HG03064 (cell line): ENCODE measurements at regions not wholly inside any gene's neighbourhood (a gene's known extent, or its start where the extent isn't known, plus 50 kb on each side); places are given as distances from the start of the nearest gene placed in this dataset.
"Not testable (repeated sequence)": the region's sequence is repeated elsewhere in the genome, so short reads cannot be mapped to it uniquely, and the experiment has no call there.

Experiments
- ATAC-seq: cut with Tn5 transposase; IDR thresholded peaks from one replicate; pipeline ENCODE4 v1.9.1; 2021; ENCODE audit warnings: low read depth; ENCODE audit not compliant: unreplicated experiment

GRCh38 chrX:121405826-121406225, 358.4 kb downstream of the GLUD2 start:
- no peak for ATAC-seq

DNA sequence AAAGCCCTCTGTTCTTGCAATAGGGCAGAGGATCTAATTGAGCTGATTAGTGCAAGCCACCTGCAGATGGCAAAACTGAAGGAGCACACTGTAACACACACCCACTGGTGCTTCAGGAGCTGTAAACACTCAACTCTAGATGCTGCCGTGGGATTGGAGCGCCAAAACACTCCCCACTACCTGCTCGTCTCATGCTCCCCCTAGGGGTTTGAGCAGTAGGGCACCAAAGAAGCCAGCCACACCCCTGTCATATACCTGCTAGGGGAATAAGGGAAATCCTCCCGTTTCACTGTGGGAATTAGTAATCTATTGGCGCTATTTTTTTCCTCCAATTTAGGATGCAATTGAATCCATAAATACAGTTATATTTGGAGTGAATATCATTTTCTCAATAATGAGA, 360.2 kb downstream of the GLUD2 start:
- ATAC-seq: no peak

- ATAC-seq: not testable (repeated sequence)
These were observed 384.1 kb downstream of the GLUD2 start for GRCh38 chrX:121431514-121431913.

DNA sequence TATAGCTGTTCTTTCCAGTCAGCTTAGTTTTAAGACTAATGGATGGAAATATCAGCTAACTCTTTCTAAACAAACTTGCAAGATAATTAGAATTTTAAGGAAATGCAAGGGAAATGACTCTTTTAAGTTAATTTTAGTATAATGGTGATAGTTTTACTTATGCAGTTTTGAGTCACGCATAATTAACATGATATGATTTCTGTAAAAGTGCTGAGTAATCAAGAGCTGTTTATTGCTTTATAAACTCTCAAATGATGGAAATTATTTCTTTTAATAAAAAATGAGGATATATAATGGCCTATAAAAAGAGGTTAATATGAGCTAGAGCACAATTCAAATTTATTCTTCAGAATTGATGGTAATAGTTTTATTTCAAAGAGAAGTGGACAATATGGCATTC, 385.9 kb downstream of the GLUD2 start:
- ATAC-seq: no peak

DNA sequence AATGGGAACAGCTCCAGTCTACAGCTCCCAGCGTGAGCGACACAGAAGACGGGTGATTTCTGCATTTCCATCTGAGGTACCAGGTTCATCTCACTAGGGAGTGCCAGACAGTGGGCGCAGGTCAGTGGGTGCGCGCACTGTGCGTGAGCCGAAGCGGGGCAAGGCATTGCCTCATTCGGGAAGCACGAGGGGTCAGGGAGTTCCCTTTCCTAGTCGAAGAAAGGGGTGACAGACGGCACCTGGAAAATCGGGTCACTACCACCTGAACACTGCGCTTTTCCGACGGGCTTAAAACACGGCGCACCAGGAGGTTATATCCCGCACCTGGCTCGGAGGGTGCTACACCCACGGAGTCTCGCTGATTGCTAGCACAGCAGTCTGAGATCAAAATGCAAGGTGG, 390.3 kb downstream of the GLUD2 start:
- not testable (repeated sequence) for ATAC-seq

GRCh38 chrX:121455890-121456289, 408.5 kb downstream of the GLUD2 start:
- ATAC-seq: peak; percentile 42

DNA sequence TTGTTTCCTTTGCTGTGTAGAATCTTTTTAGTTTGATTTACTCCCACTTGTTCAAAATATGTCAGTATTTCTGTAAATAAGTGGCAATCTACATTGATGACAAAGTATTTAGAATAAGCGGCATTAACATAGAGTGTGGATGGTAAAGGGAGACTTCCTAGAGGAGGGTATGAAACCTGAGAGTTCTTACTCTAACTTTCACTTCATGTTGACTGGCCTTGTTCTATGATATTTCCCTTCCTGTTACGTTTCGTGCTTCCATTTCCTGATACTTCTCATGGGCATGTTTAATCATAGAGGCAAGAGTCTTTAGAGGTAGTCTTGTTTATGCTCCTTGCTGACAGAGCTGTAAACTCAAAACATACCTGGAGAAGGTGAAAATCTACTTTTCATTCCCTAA, 408.9 kb downstream of the GLUD2 start:
- peak; percentile 89 for ATAC-seq

GRCh38 chrX:121457096-121457495, 409.7 kb downstream of the GLUD2 start:
- no peak for ATAC-seq

DNA sequence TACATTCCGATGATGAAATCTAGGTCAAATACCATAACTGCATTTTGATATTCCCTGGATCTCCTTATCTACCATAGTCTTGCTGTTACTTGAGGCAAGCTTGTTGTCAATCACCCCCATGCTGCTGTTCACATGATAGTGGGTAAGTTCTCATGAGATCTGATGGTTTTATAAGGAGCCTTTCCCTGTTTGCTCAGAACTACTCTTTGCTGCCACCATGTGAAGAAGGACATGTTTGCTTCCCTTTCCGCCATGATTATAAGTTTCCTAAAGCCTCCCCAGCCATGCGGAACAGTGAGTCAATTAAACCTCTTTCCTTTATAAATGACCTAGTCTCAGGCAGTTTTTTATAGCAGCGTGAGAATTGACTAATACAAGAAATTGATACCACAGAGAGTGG, 432.0 kb downstream of the GLUD2 start:
- no peak for ATAC-seq

- ATAC-seq: no peak
These were observed 449.6 kb downstream of the GLUD2 start for GRCh38 chrX:121496966-121497365.

DNA sequence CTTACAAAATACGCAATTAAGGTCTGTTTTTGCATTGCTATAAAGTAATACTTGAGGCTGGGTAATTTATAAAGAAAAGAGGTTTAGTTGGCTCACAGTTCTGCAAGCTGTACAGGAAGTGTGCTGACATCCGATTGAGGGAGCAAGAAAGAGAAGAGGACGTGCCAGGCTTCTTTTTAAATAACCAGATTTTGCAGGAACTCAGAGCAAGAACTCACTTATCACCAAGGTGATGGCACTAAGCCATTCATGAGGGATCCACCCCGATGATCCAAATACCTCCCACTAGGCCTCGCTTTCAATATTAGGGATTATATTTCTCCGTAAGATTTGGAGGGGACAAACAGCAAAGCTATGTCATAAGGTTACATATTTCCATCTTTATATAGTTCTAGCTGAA, 456.7 kb downstream of the GLUD2 start:
- ATAC-seq: no peak

DNA sequence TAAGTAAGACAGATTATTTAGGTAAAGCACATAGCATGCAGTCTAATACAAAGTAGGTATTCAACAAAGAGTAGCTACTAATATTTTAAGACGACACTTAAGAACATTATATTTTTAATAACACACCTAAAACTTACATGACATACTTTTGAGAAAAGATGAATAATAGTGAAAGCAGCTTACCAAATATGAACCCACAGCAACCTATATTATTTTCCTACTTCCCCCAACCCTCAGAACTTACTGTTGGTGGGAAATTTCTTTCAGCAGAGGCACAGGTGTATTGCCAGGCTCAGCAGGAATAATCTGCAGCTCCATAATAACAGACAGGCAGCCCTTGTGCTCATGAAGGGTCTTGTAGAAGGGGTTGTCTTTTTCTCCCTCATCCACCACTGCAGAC, 498.9 kb downstream of the GLUD2 start:
- ATAC-seq: no peak

DNA sequence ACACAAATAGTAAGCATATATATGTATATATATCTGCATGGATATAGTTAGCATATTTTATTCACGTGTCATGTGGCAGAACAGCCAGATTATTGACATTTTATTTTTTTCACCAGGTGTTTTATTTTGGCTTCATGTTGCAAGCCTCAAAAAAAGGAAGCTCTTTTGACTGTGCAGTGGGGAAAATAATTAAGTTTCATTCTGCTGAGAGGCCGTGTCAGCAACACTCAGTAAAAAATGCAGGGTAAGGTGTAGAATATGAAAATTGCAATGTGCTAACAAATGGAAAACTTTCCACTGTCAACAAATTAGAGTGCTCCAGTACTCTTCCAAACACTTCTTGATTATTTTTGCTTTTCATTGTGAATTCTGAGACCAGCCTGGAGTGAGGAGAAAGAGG, 511.5 kb downstream of the GLUD2 start:
- no peak for ATAC-seq

DNA sequence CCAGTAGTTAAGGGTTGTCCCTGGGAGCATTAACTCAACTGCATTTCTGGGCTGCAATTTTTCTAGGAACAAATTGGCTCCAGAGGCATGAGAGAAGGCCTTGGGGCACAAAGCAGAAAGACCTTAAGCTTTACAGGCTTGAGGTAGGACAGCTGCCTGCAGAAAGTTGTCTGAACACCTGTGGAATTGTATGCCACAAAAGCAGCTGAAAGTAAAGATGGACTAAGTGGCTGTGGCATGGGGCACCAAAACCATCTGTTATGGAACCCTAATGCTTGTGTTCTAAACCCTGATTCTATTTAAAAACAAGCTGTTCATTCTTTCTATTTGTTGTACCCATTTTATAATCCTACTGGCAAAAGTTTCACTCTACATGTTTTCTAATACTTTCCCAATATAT, 515.2 kb downstream of the GLUD2 start:
- no peak for ATAC-seq

DNA sequence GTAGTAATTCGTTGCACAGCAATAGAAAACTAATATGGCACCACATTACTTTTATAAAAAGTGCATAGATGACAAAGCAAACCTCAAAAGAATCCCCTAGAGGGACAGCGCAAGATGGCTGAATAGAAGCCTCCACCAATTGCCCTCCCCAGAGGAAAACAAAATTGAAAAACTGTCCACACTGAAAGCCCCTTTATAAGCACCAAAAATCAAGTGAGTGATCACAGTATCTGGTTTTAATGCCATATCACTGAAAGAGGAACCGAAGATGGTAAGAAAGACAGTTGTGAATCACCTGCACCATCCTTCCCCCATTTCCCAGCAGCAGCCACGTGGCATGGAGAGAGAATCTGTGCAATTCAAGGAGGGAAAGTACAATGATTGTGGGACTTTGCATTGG, 522.2 kb downstream of the GLUD2 start:
- ATAC-seq: no peak

- no peak for ATAC-seq
These were observed 522.8 kb downstream of the GLUD2 start for GRCh38 chrX:121570072-121570841.

GRCh38 chrX:121571333-121571732, 523.9 kb downstream of the GLUD2 start:
- no peak for ATAC-seq

GRCh38 chrX:121574384-121574783, 527.0 kb downstream of the GLUD2 start:
- ATAC-seq: not testable (repeated sequence)

DNA sequence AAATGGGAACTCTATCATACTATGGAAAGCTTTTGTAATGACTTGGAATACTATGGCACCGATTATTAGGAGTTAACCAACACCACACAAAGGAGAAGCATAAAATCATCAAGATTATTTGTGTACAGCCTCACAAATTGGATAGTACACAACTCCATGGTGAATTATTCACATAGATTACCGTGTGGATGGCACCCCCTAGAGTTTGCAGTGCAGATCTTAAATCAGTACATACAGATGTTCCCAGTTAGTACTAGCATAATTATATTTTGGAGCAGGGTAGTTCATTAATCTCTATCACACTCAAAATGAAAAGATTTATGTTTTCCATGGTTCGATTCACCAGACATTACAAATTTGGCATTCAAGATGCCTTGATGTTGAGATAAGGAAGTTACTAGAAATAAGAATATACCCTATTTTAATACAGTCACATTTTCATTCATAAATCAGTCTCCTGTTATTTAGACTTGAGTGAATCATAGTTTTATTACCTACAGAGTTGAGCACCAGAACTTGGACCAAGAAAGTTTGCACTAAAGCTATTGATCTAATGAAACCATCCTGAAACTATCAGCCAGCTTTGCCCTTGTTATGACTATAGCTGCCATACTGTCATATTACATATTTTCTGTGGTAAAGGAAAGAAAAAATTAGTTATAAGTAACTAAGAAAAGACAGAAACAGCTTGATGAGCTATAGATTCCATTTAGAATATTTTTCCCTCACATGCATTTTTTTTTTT, 531.8 kb downstream of the GLUD2 start:
- no peak for ATAC-seq

DNA sequence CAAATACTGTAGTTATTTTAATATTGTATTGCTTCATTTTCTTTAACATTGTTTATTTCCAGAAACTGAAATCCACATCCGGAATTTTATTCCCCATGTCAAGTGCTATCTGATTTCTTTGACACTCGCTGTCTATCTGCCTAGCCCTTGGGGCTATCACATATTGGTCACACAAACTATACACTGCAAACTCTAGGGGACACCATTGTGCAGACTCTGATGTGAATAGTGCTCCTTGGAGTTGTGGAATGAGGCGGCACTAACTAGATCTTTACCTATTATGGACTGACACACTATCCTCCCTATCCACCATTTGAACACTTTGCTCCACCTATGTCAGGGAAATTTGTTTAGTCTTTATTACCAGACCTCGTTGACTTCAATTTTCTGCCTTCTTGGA, 534.5 kb downstream of the GLUD2 start:
- no peak for ATAC-seq

- ATAC-seq: no peak
These were observed 538.2 kb downstream of the GLUD2 start for GRCh38 chrX:121585626-121586025.

DNA sequence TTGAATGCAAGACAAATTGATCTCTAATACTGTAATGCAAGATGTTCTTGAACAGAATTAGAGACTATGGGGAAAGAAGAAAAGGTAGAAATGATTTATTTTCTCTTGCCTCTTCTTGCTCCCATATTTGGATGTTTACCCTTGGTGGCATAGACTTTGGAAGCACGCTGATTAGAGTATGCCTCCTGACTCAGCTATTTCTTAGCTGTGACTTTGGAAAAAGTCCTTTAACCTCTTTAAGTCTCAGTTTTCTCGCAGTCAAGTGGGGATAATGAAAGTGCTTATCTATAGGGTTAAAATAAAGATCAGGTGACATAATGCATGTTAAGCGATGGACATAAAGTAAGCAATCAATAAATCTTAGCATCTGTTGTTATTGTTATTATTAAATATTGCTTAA, 545.5 kb downstream of the GLUD2 start:
- no peak for ATAC-seq
